ENCODE measurements at regions not wholly inside any gene's neighbourhood (a gene's known extent, or its start where the extent isn't known, plus 50 kb on each side); places are given as distances from the start of the nearest gene placed in this dataset.

DNA sequence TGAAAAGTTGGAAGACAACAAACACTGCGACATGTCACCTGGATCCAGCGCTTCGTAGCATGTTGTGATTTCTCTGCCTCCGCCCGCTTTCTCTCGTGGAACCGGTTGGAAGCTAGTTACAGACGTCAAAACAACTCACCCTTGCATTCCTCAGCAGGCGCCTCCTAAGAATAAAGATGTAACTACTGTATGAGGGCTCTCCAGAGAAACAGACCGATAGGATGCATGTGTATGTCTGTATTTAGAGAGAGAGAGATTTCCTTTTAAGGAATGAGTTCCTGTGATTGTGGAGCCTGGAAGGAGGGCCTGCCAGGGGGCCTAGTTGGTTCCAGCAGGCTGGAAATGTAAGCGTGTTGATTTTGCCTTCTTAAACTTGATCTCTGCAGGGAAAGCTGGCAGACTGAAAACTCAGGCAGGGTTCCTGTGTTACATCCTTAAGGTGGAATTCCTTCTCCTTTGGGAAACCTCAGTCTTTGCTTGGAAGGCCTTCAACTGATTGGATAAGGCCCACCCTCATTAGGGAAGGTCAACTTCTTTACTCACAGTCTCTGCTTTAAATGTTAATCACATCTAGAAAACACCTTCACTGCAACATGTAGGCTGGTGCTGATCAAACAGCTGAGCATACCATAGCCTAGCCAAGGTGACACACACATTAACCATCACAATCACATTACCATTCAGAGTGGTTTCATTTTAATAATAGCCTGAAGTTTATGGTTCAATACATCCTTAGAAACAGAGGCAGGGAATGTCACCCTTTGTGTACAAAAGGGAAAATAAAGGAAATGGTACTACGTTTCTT lies 163.8 kb downstream of the SYK start:
- Histone ChIP-seq H3K27me3 (no peaks in the 10 kb centered on the region), H3K4me1 (peaks cover 42 to 64% of the 10 kb centered on the region in 2 donors), H3K36me3 (no peaks in the 10 kb centered on the region), H3K27ac (peak overlapping the region; percentile 98 to 99 (median 99)), H3K4me3 (replicated peaks in 1 of 3) (peak overlapping the region in 1 of 3 donors; percentile 20), H3K9me3 (no peaks in the 10 kb centered on the region)
- 28 to 30% methylated on average over 11 to 12 of the region's 12 CpGs for WGBS, 2 donors
- TF ChIP-seq POLR2A (IDR thresholded peaks at IDR 0.05): peak in 1 of 2 donors; percentile 62
- TF ChIP-seq, protein P1, sequence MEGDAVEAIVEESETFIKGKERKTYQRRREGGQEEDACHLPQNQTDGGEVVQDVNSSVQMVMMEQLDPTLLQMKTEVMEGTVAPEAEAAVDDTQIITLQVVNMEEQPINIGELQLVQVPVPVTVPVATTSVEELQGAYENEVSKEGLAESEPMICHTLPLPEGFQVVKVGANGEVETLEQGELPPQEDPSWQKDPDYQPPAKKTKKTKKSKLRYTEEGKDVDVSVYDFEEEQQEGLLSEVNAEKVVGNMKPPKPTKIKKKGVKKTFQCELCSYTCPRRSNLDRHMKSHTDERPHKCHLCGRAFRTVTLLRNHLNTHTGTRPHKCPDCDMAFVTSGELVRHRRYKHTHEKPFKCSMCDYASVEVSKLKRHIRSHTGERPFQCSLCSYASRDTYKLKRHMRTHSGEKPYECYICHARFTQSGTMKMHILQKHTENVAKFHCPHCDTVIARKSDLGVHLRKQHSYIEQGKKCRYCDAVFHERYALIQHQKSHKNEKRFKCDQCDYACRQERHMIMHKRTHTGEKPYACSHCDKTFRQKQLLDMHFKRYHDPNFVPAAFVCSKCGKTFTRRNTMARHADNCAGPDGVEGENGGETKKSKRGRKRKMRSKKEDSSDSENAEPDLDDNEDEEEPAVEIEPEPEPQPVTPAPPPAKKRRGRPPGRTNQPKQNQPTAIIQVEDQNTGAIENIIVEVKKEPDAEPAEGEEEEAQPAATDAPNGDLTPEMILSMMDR (IDR thresholded peaks at IDR 0.05): no peak
- DNase-seq: peak; percentile 83 to 86
- intact Hi-C loops (cut with DNase I): no loop called here

DNA sequence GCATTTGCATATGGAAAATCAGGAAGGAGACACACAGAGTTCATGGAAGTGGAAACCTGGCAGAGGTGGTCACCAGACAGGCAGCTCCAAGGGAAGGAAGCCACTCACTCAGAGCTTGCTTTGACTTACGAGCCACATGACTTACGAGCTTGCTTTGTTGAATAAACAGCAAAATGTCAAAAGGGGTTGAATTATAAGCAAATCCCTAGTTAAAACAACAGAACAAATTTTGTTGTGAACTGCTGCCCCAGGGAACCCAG lies 164.3 kb downstream of the SYK start:
- TF ChIP-seq POLR2A (IDR thresholded peaks at IDR 0.05): no peak
- TF ChIP-seq, protein P1 (IDR thresholded peaks at IDR 0.05): no peak
- Histone ChIP-seq H3K27ac (peak overlapping the region; percentile 98 to 99 (median 99)), H3K36me3 (no peaks in the 10 kb centered on the region), H3K9me3 (no peaks in the 10 kb centered on the region), H3K4me3 (replicated peaks in 1 of 3) (no peak overlapping the region), H3K4me1 (peaks cover 37 to 59% of the 10 kb centered on the region in 2 donors), H3K27me3 (no peaks in the 10 kb centered on the region)
- peak; percentile 49 to 57 for DNase-seq
- intact Hi-C loops (cut with DNase I): no loop called here
- WGBS, 2 donors: 33 to 44% methylated on average over 2 of the region's 2 CpGs

DNA sequence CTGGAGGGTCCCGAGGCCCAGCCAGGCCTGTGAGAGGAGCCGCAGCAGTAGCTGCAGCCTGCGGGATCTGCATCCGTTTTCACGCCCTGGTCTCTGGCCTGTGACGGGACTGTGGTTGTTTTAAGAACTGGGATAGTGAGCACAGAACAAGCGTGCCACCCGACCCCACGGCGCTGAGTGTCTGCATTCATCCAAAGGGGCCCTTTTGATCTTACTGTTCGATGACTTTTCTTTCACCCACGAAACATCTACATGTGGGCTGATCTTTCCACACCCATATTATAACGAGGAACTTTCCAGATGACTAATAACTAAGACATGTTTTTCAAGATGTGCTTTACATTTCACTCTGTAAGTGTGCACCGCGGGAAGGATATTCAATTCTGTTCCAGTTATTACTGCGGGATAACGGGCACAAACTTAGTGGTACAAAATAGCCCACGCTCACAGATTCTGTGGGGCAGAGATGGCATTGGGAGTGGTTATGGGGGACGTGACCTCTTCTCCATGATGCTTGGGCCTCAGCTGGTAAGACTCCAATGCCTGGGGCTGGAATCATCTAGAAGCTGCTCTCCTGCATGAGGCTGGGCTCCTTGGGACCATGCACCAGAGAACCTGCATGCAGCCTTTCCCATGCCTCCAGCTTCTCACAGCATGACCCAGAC lies 165.0 kb downstream of the SYK start:
- peak; percentile 74 to 76 for DNase-seq
- Histone ChIP-seq H3K4me1 (peaks cover 36 to 52% of the 10 kb centered on the region in 2 donors), H3K36me3 (no peaks in the 10 kb centered on the region), H3K9me3 (no peaks in the 10 kb centered on the region), H3K4me3 (replicated peaks in 1 of 3) (no peak overlapping the region), H3K27me3 (no peaks in the 10 kb centered on the region), H3K27ac (peak overlapping the region; percentile 98 to 99 (median 99))
- TF ChIP-seq, protein P1 (IDR thresholded peaks at IDR 0.05): no peak
- peak in 1 of 2 donors; percentile 51 for TF ChIP-seq POLR2A (IDR thresholded peaks at IDR 0.05)
- intact Hi-C loops (cut with DNase I): no loop called here
- 53 to 58% methylated on average over 17 to 19 of the region's 19 CpGs for WGBS, 2 donors

DNA sequence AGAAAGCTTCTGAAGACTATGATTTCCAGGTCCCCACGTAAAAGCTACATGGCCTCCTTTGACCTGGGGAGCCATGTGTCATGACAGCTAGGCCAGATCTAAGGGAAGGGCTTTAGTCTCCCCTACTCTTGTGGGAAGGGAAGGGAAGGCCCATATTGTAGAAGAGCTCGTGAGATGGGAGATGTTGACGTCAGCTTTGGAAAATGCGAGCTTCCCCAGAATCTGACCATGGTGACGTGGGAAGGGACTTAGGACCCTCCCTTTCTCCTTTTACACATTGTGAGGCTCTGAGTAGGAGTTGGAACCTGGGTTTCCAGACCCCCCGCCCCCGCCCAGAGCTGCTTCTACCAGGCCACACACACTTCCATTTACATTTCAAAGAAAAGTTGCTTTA lies 165.5 kb downstream of the SYK start:
- Histone ChIP-seq H3K4me3 (replicated peaks in 1 of 3) (no peak overlapping the region), H3K9me3 (no peaks in the 10 kb centered on the region), H3K36me3 (no peaks in the 10 kb centered on the region), H3K27me3 (no peaks in the 10 kb centered on the region), H3K4me1 (peaks cover 34 to 51% of the 10 kb centered on the region in 2 donors), H3K27ac (peak overlapping the region; percentile 98 to 99 (median 99))
- WGBS, 2 donors: 92 to 96% methylated on average over 7 of the region's 7 CpGs
- TF ChIP-seq POLR2A (IDR thresholded peaks at IDR 0.05): no peak
- TF ChIP-seq, protein P1 (IDR thresholded peaks at IDR 0.05): no peak
- intact Hi-C loops (cut with DNase I): no loop called here
- DNase-seq: no peak
